Muscle layer of duodenum (tissue), 2 donors: ENCODE measurements at regions not wholly inside any gene's neighbourhood (a gene's known extent, or its start where the extent isn't known, plus 50 kb on each side); places are given as distances from the start of the nearest gene placed in this dataset.
"Not testable (repeated sequence)": the region's sequence is repeated elsewhere in the genome, so short reads cannot be mapped to it uniquely, and the experiment has no call there.

Experiments used
- H3K27ac ChIP-seq: one replicate; pipeline ENCODE4 v1.7.0; 2013; ENCODE audit warnings: mild to moderate bottlenecking, low read length
- H3K27me3 ChIP-seq: one replicate; pipeline ENCODE4 v1.7.0; 2013; ENCODE audit warnings: low read depth, mild to moderate bottlenecking, control low read depth, low read length
- H3K36me3 ChIP-seq, 2 donors: one replicate each; pipeline ENCODE4 v1.7.0; 2013; ENCODE audit warnings: low read length in 2 of 2, control low read depth in 1 of 2, mild to moderate bottlenecking in 1 of 2; ENCODE audit not compliant: insufficient read depth in 2 of 2, control insufficient read depth in 1 of 2
- H3K4me1 ChIP-seq, 2 donors: one replicate each; pipeline ENCODE4 v1.7.0; 2013; ENCODE audit warnings: low read length in 2 of 2, mild to moderate bottlenecking in 2 of 2, control low read depth in 1 of 2, moderate library complexity in 1 of 2; ENCODE audit not compliant: insufficient read depth in 2 of 2, control insufficient read depth in 1 of 2
- H3K4me3 ChIP-seq, 2 donors: one replicate each; pipeline ENCODE4 v1.7.0; 2013; ENCODE audit warnings: low read length in 2 of 2, low read depth in 1 of 2, mild to moderate bottlenecking in 1 of 2
- H3K9me3 ChIP-seq, 2 donors: one replicate each; pipeline ENCODE4 v1.7.0; 2013; ENCODE audit warnings: low read length in 2 of 2, control low read depth in 1 of 2, mild to moderate bottlenecking in 1 of 2; ENCODE audit not compliant: control insufficient read depth in 1 of 2
- donor health status: healthy.

DNA sequence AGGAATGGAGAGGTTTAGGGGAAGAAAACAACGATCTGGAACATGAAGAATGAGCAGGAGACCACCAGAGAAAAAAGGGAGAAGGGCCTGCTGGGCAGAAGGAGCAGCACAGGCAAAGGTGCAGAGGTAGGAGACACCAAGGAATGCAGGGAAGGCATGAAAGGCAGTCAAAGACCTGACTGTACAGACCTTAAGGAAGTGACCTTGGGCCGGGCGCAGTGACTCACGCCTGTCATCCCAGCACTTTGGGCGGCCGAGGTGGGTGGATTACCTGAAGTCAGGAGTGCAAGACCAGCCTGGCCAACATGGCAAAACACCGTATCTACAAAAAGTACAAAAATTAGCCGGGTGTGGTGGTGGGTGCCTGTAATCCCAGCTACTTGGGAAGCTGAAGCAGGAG, 157.7 kb upstream of the ATP10A start:
- no peak overlapping the region for H3K27ac ChIP-seq
- no peak overlapping the region for H3K4me3 ChIP-seq
- no peaks in the 10 kb centered on the region for H3K27me3 ChIP-seq
- H3K9me3 ChIP-seq: no peaks in the 10 kb centered on the region
- H3K4me1 ChIP-seq: no peaks in the 10 kb centered on the region
- no peaks in the 10 kb centered on the region for H3K36me3 ChIP-seq

DNA sequence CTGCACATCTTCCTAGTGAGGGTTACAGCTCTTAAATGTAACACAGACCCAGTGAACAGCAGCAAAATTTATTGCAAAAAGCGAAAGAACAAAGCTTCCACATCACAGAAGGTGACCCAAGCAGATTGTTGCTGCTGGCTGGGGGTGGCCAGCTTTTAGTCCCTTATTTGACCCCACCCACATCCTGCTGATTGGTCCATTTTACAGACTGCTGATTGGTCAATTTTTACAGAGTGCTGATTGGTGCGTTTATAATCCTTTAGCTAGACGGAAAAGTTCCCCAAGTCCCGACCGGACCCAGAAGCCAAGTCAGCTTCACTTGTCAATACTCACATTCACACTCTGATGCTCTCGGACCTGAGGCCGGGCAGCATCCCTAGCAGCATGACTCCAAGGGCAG, 154.5 kb upstream of the ATP10A start:
- no peaks in the 10 kb centered on the region for H3K27me3 ChIP-seq
- no peaks in the 10 kb centered on the region for H3K9me3 ChIP-seq
- H3K4me1 ChIP-seq: no peaks in the 10 kb centered on the region
- H3K27ac ChIP-seq: no peak overlapping the region
- H3K36me3 ChIP-seq: no peaks in the 10 kb centered on the region
- no peak overlapping the region for H3K4me3 ChIP-seq

GRCh38 chr15:26015516-26016075, 152.5 kb upstream of the ATP10A start:
- H3K27ac ChIP-seq: no peak overlapping the region
- no peaks in the 10 kb centered on the region for H3K4me1 ChIP-seq
- H3K9me3 ChIP-seq: peaks cover 0 to 3% of the 10 kb centered on the region in 2 donors
- H3K27me3 ChIP-seq: no peaks in the 10 kb centered on the region
- H3K36me3 ChIP-seq: no peaks in the 10 kb centered on the region
- no peak overlapping the region for H3K4me3 ChIP-seq

DNA sequence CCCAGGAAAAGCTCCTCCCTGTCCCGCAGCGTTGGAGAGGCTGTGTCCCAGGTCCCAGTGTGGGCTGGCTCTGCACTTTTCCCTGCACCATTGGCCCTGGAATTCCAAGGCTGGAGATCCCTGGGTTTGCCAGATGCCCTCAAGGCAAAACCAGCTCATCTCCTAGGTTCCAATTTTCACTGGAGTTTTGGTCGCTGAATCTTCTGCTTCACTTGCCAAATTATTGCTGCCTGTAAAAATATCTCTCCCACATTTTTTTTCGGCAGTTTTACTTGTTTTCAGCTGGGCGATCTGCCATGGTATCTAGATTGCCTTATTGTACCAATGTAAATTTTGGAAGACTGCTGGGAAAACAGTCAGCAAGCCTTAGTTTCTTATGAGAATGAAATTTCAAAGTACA, 150.9 kb upstream of the ATP10A start:
- no peaks in the 10 kb centered on the region for H3K27me3 ChIP-seq
- H3K36me3 ChIP-seq: no peaks in the 10 kb centered on the region
- no peaks in the 10 kb centered on the region for H3K4me1 ChIP-seq
- peaks cover 0 to 5% of the 10 kb centered on the region in 2 donors for H3K9me3 ChIP-seq
- no peak overlapping the region for H3K4me3 ChIP-seq
- no peak overlapping the region for H3K27ac ChIP-seq

DNA sequence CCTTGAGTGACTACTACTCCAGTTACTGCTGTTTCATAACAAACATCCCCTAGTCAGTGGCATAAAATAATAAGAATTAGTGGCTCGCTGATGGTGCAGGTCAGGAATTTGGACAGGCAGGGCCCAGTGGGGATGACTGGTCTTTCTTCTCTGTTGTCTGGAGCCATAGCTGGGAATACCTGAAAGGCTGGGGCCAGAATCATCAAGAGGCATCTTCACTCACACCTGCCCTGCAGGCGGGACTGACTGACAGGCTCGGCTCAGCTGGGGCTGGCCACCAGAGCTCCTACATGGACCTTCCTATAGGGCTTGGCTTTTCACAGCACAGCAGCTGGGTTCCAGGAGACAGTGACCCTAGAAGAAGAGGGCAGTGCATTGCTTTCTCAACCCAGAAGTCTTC, 148.8 kb upstream of the ATP10A start:
- Histone ChIP-seq H3K4me1 (no peaks in the 10 kb centered on the region), H3K4me3 (no peak overlapping the region), H3K9me3 (peaks cover 0 to 5% of the 10 kb centered on the region in 2 donors), H3K27ac (no peak overlapping the region), H3K36me3 (no peaks in the 10 kb centered on the region), H3K27me3 (no peaks in the 10 kb centered on the region)

DNA sequence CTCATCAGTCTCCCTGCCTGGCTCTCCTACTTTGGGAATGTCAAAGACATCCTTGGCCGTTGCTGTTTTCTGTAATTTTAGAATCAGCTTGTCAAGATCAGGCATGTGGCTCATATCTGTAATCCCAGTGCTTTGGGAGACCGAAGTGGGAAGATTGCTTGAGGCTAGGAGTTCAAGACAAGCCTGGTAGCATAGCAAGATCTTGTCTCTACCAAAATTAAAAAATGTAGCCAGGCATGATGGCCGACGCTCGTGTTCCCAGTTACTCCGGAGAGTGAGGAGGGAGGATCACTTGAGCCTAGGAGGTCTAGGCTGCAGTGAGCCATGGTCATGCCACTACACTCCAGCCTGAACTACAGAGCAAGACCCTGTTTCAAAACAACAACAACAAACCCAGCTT, 144.0 kb upstream of the ATP10A start:
- no peaks in the 10 kb centered on the region for H3K27me3 ChIP-seq
- no peaks in the 10 kb centered on the region for H3K4me1 ChIP-seq
- no peaks in the 10 kb centered on the region for H3K36me3 ChIP-seq
- peaks cover 0 to 5% of the 10 kb centered on the region in 2 donors for H3K9me3 ChIP-seq
- no peak overlapping the region for H3K27ac ChIP-seq
- no peak overlapping the region for H3K4me3 ChIP-seq

DNA sequence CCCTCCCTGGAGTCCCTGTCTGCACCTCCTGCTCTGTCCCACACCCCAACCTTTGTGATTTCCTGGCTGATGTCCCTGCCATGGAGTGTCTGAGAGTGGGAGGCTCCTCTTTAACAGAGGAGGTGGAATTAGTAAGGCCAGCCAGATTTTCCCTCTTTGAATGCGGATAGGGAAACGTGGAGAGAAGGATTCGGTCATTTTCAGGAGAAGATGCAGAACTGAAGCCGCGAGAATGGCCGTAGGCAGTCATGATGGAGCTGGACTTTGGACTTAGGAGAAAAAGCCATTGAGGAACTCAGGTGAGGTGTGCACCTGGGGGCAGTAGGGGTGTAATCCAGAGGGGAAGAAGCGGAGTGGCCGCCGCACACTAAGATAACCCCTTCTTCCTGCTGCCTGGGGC, 138.1 kb upstream of the ATP10A start:
- Histone ChIP-seq H3K4me3 (no peak overlapping the region), H3K4me1 (no peaks in the 10 kb centered on the region), H3K27me3 (no peaks in the 10 kb centered on the region)

DNA sequence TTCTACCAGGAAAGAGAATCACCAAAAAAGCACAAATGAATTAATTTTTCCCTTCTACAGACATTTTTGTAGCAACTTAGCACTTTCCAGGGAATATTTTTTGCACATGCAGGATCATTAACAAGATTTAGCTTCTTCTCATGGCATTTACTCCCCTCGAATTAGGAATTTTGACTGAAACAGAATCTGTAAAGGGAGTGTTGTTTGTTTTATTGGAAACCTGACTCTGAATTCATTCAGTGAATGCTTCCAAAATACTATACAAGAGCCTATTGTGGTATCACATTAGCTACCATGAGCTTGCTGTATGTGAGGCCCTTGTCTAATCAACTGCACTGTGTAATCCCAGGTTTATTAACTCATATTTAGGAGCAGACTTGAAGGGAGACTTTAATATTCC, 130.4 kb upstream of the ATP10A start:
- no peaks in the 10 kb centered on the region for H3K4me1 ChIP-seq
- no peak overlapping the region for H3K27ac ChIP-seq
- peaks cover 0 to 2% of the 10 kb centered on the region in 2 donors for H3K9me3 ChIP-seq
- H3K36me3 ChIP-seq: no peaks in the 10 kb centered on the region
- H3K27me3 ChIP-seq: no peaks in the 10 kb centered on the region
- no peak overlapping the region for H3K4me3 ChIP-seq

More for the DNA sequence above, 138.1 kb upstream of the ATP10A start:
- Histone ChIP-seq H3K36me3 (no peaks in the 10 kb centered on the region), H3K27ac (no peak overlapping the region), H3K9me3 (no peaks in the 10 kb centered on the region)

GRCh38 chr15:25990220-25990619, 127.1 kb upstream of the ATP10A start:
- Histone ChIP-seq H3K27ac (no peak overlapping the region), H3K27me3 (no peaks in the 10 kb centered on the region), H3K4me3 (no peak overlapping the region), H3K36me3 (no peaks in the 10 kb centered on the region), H3K9me3 (peaks cover 0 to 2% of the 10 kb centered on the region in 2 donors), H3K4me1 (no peaks in the 10 kb centered on the region)

DNA sequence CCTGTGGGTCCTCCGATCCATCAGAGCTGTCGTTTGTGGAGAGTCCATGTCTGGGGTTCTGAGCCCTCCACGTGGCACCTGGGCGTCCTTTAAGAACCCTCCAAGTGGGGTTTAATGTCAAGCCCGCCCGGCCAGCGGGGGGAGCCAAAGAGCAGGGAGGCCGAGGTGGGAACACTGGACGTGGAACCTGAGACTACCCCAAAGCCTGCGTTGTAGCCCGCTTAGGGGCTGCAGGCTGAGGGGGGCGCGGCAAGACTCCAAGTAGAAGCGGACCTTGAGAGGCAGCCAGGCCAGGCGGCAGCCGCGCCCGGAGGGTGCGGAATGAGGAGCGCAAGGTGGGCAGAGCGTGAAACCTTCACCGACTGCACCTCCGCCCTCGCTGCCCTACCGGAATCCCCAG, 126.2 kb upstream of the ATP10A start:
- Histone ChIP-seq H3K9me3 (peaks cover 0 to 2% of the 10 kb centered on the region in 2 donors), H3K4me1 (no peaks in the 10 kb centered on the region), H3K27ac (no peak overlapping the region), H3K27me3 (no peaks in the 10 kb centered on the region), H3K36me3 (no peaks in the 10 kb centered on the region), H3K4me3 (no peak overlapping the region)

- H3K27me3 ChIP-seq, H3K27ac ChIP-seq: not testable (repeated sequence)
Observed at GRCh38 chr15:25988716-25989115, 125.6 kb upstream of the ATP10A start.

DNA sequence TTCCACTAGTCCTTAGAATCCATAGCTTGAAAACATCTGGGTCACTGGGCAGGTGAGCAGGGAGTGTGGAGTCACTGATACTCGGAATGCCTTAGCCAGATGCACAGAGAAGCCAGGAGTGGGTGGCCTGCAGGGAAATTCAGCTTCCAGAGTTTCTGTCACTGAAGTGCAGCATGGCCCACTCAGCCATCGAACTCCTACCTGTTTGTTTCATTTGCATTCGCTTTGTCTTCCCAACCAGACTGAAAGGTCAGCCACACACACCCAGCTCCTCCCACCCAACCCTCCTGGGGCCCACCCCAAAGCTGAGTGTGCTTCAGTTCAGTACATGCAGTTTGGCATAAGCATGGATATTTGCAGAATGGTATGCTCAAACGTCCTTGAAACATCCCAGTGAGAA, 124.5 kb upstream of the ATP10A start:
- H3K9me3 ChIP-seq: peaks cover 0 to 2% of the 10 kb centered on the region in 2 donors
- H3K4me1 ChIP-seq: no peaks in the 10 kb centered on the region
- no peaks in the 10 kb centered on the region for H3K36me3 ChIP-seq
- H3K27ac ChIP-seq: no peak overlapping the region
- no peak overlapping the region for H3K4me3 ChIP-seq
- no peaks in the 10 kb centered on the region for H3K27me3 ChIP-seq

More at GRCh38 chr15:25988716-25989115, 125.6 kb upstream of the ATP10A start:
- H3K36me3 ChIP-seq, H3K9me3 ChIP-seq, H3K4me1 ChIP-seq, H3K4me3 ChIP-seq: not testable (repeated sequence)
